OCI-LY3 (cell line): ENCODE measurements at regions not wholly inside any gene's neighbourhood (a gene's known extent, or its start where the extent isn't known, plus 50 kb on each side); places are given as distances from the start of the nearest gene placed in this dataset.

ENCODE experiments used
- EZH2phosphoT487 ChIP-seq: fragments of 200-600 bp; shearing (Covaris generic); IDR thresholded peaks from 2 replicates; pipeline ENCODE4 v1.6.1; 2018; ENCODE audit warnings: antibody characterized with exemption, mixed run types, low read depth
- TF ChIP-seq, protein P1 (sequence below): fragments of 200-600, 300-600 bp; sonication (generic); IDR thresholded peaks from 2 replicates; pipeline ENCODE4 v1.5.1; 2014; ENCODE audit warnings: antibody characterized with exemption, low read length, low read depth

GRCh38 chr1:234683127-234683860 is 73.3 kb upstream of the IRF2BP2 start:
- TF ChIP-seq, protein P1, sequence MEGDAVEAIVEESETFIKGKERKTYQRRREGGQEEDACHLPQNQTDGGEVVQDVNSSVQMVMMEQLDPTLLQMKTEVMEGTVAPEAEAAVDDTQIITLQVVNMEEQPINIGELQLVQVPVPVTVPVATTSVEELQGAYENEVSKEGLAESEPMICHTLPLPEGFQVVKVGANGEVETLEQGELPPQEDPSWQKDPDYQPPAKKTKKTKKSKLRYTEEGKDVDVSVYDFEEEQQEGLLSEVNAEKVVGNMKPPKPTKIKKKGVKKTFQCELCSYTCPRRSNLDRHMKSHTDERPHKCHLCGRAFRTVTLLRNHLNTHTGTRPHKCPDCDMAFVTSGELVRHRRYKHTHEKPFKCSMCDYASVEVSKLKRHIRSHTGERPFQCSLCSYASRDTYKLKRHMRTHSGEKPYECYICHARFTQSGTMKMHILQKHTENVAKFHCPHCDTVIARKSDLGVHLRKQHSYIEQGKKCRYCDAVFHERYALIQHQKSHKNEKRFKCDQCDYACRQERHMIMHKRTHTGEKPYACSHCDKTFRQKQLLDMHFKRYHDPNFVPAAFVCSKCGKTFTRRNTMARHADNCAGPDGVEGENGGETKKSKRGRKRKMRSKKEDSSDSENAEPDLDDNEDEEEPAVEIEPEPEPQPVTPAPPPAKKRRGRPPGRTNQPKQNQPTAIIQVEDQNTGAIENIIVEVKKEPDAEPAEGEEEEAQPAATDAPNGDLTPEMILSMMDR, result no peak
- no peak for TF ChIP-seq EZH2phosphoT487
